G401 (cell line): ENCODE measurements at regions not wholly inside any gene's neighbourhood (a gene's known extent, or its start where the extent isn't known, plus 50 kb on each side); places are given as distances from the start of the nearest gene placed in this dataset.
A peak's percentile ranks its signal among the peaks of the same experiment; 100 is the strongest.

Source experiments
- DNase-seq: peaks from one replicate; pipeline ENCODE4 v3.0.0-alpha.2; 2015; ENCODE audit warnings: low spot score
- in situ Hi-C: cut with HindIII; loops from 2 replicates; pipeline ENCODE4 v1.10.0; 2016; ENCODE audit warnings: low sequenced_read_pairs, mixed read lengths

- no peak for DNase-seq
- in situ Hi-C loops, result no loop called here
Measured at GRCh38 chr2:128368437-128369107, 49.9 kb upstream of the HS6ST1 start.

- no peak for DNase-seq
- in situ Hi-C loops, result no loop called here
Measured at GRCh38 chr2:128369108-128369555, 50.5 kb upstream of the HS6ST1 start.

GRCh38 chr2:128369602-128370467 is 51.2 kb upstream of the HS6ST1 start:
- in situ Hi-C loops, result no loop called here
- no peak for DNase-seq

GRCh38 chr2:128370468-128371247 is 52.0 kb upstream of the HS6ST1 start:
- in situ Hi-C loops, result no loop called here
- no peak for DNase-seq

- DNase-seq, result no peak
- in situ Hi-C loops, result no loop called here
Measured at GRCh38 chr2:128371248-128371630, 52.6 kb upstream of the HS6ST1 start.

- in situ Hi-C loops, result no loop called here
- no peak for DNase-seq
Measured at GRCh38 chr2:128371648-128372345, 53.1 kb upstream of the HS6ST1 start.

- in situ Hi-C loops, result no loop called here
- no peak for DNase-seq
Measured at GRCh38 chr2:128372621-128373341, 54.1 kb upstream of the HS6ST1 start.

GRCh38 chr2:128373451-128374000 is 54.9 kb upstream of the HS6ST1 start:
- in situ Hi-C loops, result no loop called here
- DNase-seq, result no peak

GRCh38 chr2:128374001-128374710 is 55.5 kb upstream of the HS6ST1 start:
- in situ Hi-C loops, result no loop called here
- no peak for DNase-seq

GRCh38 chr2:128374711-128375413 is 56.2 kb upstream of the HS6ST1 start:
- in situ Hi-C loops, result no loop called here
- DNase-seq, result no peak

GRCh38 chr2:128375454-128375853 is 56.8 kb upstream of the HS6ST1 start:
- in situ Hi-C loops, result no loop called here
- no peak for DNase-seq

GRCh38 chr2:128376241-128377041 is 57.8 kb upstream of the HS6ST1 start:
- no peak for DNase-seq
- in situ Hi-C loops, result no loop called here

GRCh38 chr2:128377071-128377910 is 58.6 kb upstream of the HS6ST1 start:
- in situ Hi-C loops, result no loop called here
- DNase-seq, result peak; percentile 66

GRCh38 chr2:128378231-128379020 is 59.8 kb upstream of the HS6ST1 start:
- no peak for DNase-seq
- in situ Hi-C loops, result no loop called here
